GM19397 (cell line): ENCODE measurements at regions not wholly inside any gene's neighbourhood (a gene's known extent, or its start where the extent isn't known, plus 50 kb on each side); places are given as distances from the start of the nearest gene placed in this dataset.

Experiments
- ATAC-seq: cut with Tn5 transposase; IDR thresholded peaks from one replicate; pipeline ENCODE4 v1.9.1; 2021; ENCODE audit warnings: mild to moderate bottlenecking, moderate library complexity; ENCODE audit not compliant: unreplicated experiment

- no peak for ATAC-seq
These were observed 388.2 kb downstream of the STIM2 start for GRCh38 chr4:27248829-27249228.

- no peak for ATAC-seq
These were observed 391.1 kb downstream of the STIM2 start for GRCh38 chr4:27251771-27252170.

- no peak for ATAC-seq
These were observed 406.8 kb downstream of the STIM2 start for GRCh38 chr4:27267339-27267969.

- no peak for ATAC-seq
These were observed 407.3 kb downstream of the STIM2 start for GRCh38 chr4:27267970-27268355.

- no peak for ATAC-seq
These were observed 409.8 kb downstream of the STIM2 start for GRCh38 chr4:27270435-27270834.

- ATAC-seq = no peak
These were observed 410.9 kb downstream of the STIM2 start for GRCh38 chr4:27271555-27271954.

- ATAC-seq = no peak
These were observed 411.6 kb downstream of the STIM2 start for GRCh38 chr4:27272217-27272616.

- ATAC-seq = no peak
These were observed 415.8 kb downstream of the STIM2 start for GRCh38 chr4:27276307-27277073.

GRCh38 chr4:27278615-27279375 lies 418.2 kb downstream of the STIM2 start:
- no peak for ATAC-seq

- ATAC-seq = no peak
These were observed 427.9 kb downstream of the STIM2 start for GRCh38 chr4:27288496-27288895.

- ATAC-seq = no peak
These were observed 429.1 kb downstream of the STIM2 start for GRCh38 chr4:27289704-27290103.

GRCh38 chr4:27293831-27294230 lies 433.2 kb downstream of the STIM2 start:
- ATAC-seq = no peak

- ATAC-seq = no peak
These were observed 444.1 kb downstream of the STIM2 start for GRCh38 chr4:27304751-27305150.

GRCh38 chr4:27305246-27305645 lies 444.6 kb downstream of the STIM2 start:
- ATAC-seq = no peak

GRCh38 chr4:27308379-27308778 lies 447.7 kb downstream of the STIM2 start:
- ATAC-seq = no peak

- no peak for ATAC-seq
These were observed 455.0 kb downstream of the STIM2 start for GRCh38 chr4:27315625-27316024.

GRCh38 chr4:27316176-27316575 lies 455.5 kb downstream of the STIM2 start:
- no peak for ATAC-seq

- ATAC-seq = no peak
These were observed 458.1 kb downstream of the STIM2 start for GRCh38 chr4:27318740-27319139.

- ATAC-seq = no peak
These were observed 466.4 kb downstream of the STIM2 start for GRCh38 chr4:27326991-27327390.

GRCh38 chr4:27327421-27328181 lies 467.0 kb downstream of the STIM2 start:
- ATAC-seq = no peak

- no peak for ATAC-seq
These were observed 477.9 kb downstream of the STIM2 start for GRCh38 chr4:27338530-27338929.
